Thymus (tissue), 11 donors: ENCODE measurements at regions not wholly inside any gene's neighbourhood (a gene's known extent, or its start where the extent isn't known, plus 50 kb on each side); places are given as distances from the start of the nearest gene placed in this dataset.

Experiments
- DNase-seq, 9 donors: peaks; one replicate each; pipeline ENCODE4 v3.0.0-alpha.2; 2013; ENCODE audit warnings: low spot score in 9 of 9, low read depth in 6 of 9, missing footprints in 1 of 9
- H3K27ac ChIP-seq, 2 donors: one replicate each; pipeline ENCODE4 v1.5.1; 2013; ENCODE audit warnings: control low read depth in 1 of 2, low read depth in 1 of 2, low read length in 1 of 2, mild to moderate bottlenecking in 1 of 2, moderate library complexity in 1 of 2
- H3K27me3 ChIP-seq, 2 donors: one replicate each; pipeline ENCODE4 v1.5.1; 2013; ENCODE audit warnings: low read length in 1 of 2; ENCODE audit not compliant: control insufficient read depth in 2 of 2, insufficient read depth in 1 of 2
- H3K36me3 ChIP-seq, 2 donors: one replicate each; pipeline ENCODE4 v1.5.1; 2013; ENCODE audit warnings: low read length in 1 of 2, mild to moderate bottlenecking in 1 of 2, moderate library complexity in 1 of 2; ENCODE audit not compliant: control insufficient read depth in 2 of 2, insufficient read depth in 2 of 2
- H3K4me1 ChIP-seq, 2 donors: one replicate each; pipeline ENCODE4 v1.5.1; 2013; ENCODE audit warnings: low read length in 2 of 2; ENCODE audit not compliant: control insufficient read depth in 2 of 2, insufficient read depth in 2 of 2
- H3K4me3 ChIP-seq, 2 donors: one replicate each; pipeline ENCODE4 v1.5.1; 2013; ENCODE audit warnings: low read length in 2 of 2, control low read depth in 1 of 2, mild to moderate bottlenecking in 1 of 2
- H3K9me3 ChIP-seq, 2 donors: one replicate each; pipeline ENCODE4 v1.5.1; 2013; ENCODE audit warnings: low read length in 1 of 2, mild to moderate bottlenecking in 1 of 2; ENCODE audit not compliant: control insufficient read depth in 2 of 2, insufficient read depth in 1 of 2
- WGBS: extraction: QIAGEN DNeasy Blood & Tissue Kit; methylation state at CpG from one replicate; pipeline ENCODE4 v1.1.7; 2013; 5-methylcytosine and 5-hydroxymethylcytosine counted together
- donor health status: healthy.

GRCh38 chr6:80466981-80467380, 360.5 kb downstream of the BCKDHB start:
- WGBS = 95% methylated on average over 2 of the region's 2 CpGs
- Histone ChIP-seq H3K27ac (no peak overlapping the region), H3K9me3 (no peaks in the 10 kb centered on the region), H3K4me3 (no peak overlapping the region), H3K4me1 (no peaks in the 10 kb centered on the region), H3K36me3 (no peaks in the 10 kb centered on the region), H3K27me3 (no peaks in the 10 kb centered on the region)
- no peak for DNase-seq

- Histone ChIP-seq H3K4me3 (no peak overlapping the region), H3K27ac (no peak overlapping the region), H3K27me3 (no peaks in the 10 kb centered on the region), H3K9me3 (no peaks in the 10 kb centered on the region), H3K36me3 (no peaks in the 10 kb centered on the region), H3K4me1 (no peaks in the 10 kb centered on the region)
- 93% methylated on average over 2 of the region's 2 CpGs for WGBS
- no peak for DNase-seq
These were observed 359.0 kb downstream of the BCKDHB start for GRCh38 chr6:80465513-80465912.

- H3K9me3 ChIP-seq = no peaks in the 10 kb centered on the region
- H3K4me3 ChIP-seq = no peak overlapping the region
- H3K4me1 ChIP-seq = no peaks in the 10 kb centered on the region
- no peak overlapping the region for H3K27ac ChIP-seq
- DNase-seq = no peak
- no peaks in the 10 kb centered on the region for H3K27me3 ChIP-seq
- H3K36me3 ChIP-seq = no peaks in the 10 kb centered on the region
These were observed 358.4 kb downstream of the BCKDHB start for GRCh38 chr6:80464901-80465300.

- DNase-seq = no peak
- Histone ChIP-seq H3K27ac (no peak overlapping the region), H3K4me3 (no peak overlapping the region), H3K9me3 (no peaks in the 10 kb centered on the region), H3K36me3 (no peaks in the 10 kb centered on the region), H3K27me3 (no peaks in the 10 kb centered on the region), H3K4me1 (no peaks in the 10 kb centered on the region)
These were observed 356.7 kb downstream of the BCKDHB start for GRCh38 chr6:80463197-80463596.

- Histone ChIP-seq H3K27ac (no peak overlapping the region), H3K4me1 (no peaks in the 10 kb centered on the region), H3K27me3 (no peaks in the 10 kb centered on the region), H3K36me3 (no peaks in the 10 kb centered on the region), H3K9me3 (no peaks in the 10 kb centered on the region), H3K4me3 (no peak overlapping the region)
- 93% methylated on average over 1 of the region's 1 CpG for WGBS
- no peak for DNase-seq
These were observed 353.9 kb downstream of the BCKDHB start for GRCh38 chr6:80460257-80460865.

GRCh38 chr6:80457439-80457933, 351.0 kb downstream of the BCKDHB start:
- Histone ChIP-seq H3K4me1 (no peaks in the 10 kb centered on the region), H3K27ac (no peak overlapping the region)
- no peak for DNase-seq

GRCh38 chr6:80456724-80457438, 350.4 kb downstream of the BCKDHB start:
- Histone ChIP-seq H3K27ac (no peak overlapping the region), H3K4me1 (no peaks in the 10 kb centered on the region), H3K27me3 (no peaks in the 10 kb centered on the region), H3K36me3 (no peaks in the 10 kb centered on the region), H3K9me3 (no peaks in the 10 kb centered on the region), H3K4me3 (no peak overlapping the region)
- no peak for DNase-seq
- WGBS = 96% methylated on average over 3 of the region's 3 CpGs

More at GRCh38 chr6:80457439-80457933, 351.0 kb downstream of the BCKDHB start:
- Histone ChIP-seq H3K27me3 (no peaks in the 10 kb centered on the region), H3K9me3 (no peaks in the 10 kb centered on the region), H3K36me3 (no peaks in the 10 kb centered on the region), H3K4me3 (no peak overlapping the region)
- WGBS = 93% methylated on average over 3 of the region's 3 CpGs

GRCh38 chr6:80454661-80455365, 348.3 kb downstream of the BCKDHB start:
- 97% methylated on average over 4 of the region's 4 CpGs for WGBS
- DNase-seq = no peak
- no peaks in the 10 kb centered on the region for H3K36me3 ChIP-seq
- H3K27me3 ChIP-seq = no peaks in the 10 kb centered on the region
- H3K9me3 ChIP-seq = no peaks in the 10 kb centered on the region
- no peak overlapping the region for H3K27ac ChIP-seq
- H3K4me1 ChIP-seq = no peaks in the 10 kb centered on the region
- H3K4me3 ChIP-seq = no peak overlapping the region

GRCh38 chr6:80454197-80454596, 347.7 kb downstream of the BCKDHB start:
- Histone ChIP-seq H3K27ac (no peak overlapping the region), H3K36me3 (no peaks in the 10 kb centered on the region), H3K27me3 (no peaks in the 10 kb centered on the region), H3K4me1 (no peaks in the 10 kb centered on the region), H3K9me3 (no peaks in the 10 kb centered on the region), H3K4me3 (no peak overlapping the region)
- no peak for DNase-seq
- WGBS = 76% methylated on average over 1 of the region's 1 CpG
